Stomach (tissue), 4 donors: ENCODE measurements at regions not wholly inside any gene's neighbourhood (a gene's known extent, or its start where the extent isn't known, plus 50 kb on each side); places are given as distances from the start of the nearest gene placed in this dataset.

Experiments
- POLR2A ChIP-seq, 4 donors: fragments of 450-650 bp; IDR thresholded peaks; one replicate each; pipeline ENCODE4 v1.6.1; 2016; ENCODE audit warnings: antibody characterized with exemption in 4 of 4, control low read depth in 2 of 4, mild to moderate bottlenecking in 1 of 4, moderate library complexity in 1 of 4
- POLR2AphosphoS5 ChIP-seq, 3 donors: sonication (generic); formaldehyde crosslinking; IDR thresholded peaks; one replicate each; pipeline ENCODE4 v1.6.1; 2016; ENCODE audit warnings: antibody characterized with exemption in 3 of 3
- TF ChIP-seq, protein P1 (sequence below), 7 experiments: fragments of 450-650 bp in 4 of 7; fragments of 200-600 bp in 3 of 7; sonication (generic) in 3 of 7; IDR thresholded peaks; one replicate each; pipeline ENCODE4 v1.5.1; 2016 to 2019; ENCODE audit warnings: antibody characterized with exemption in 7 of 7, control low read depth in 2 of 7, mild to moderate bottlenecking in 1 of 7

DNA sequence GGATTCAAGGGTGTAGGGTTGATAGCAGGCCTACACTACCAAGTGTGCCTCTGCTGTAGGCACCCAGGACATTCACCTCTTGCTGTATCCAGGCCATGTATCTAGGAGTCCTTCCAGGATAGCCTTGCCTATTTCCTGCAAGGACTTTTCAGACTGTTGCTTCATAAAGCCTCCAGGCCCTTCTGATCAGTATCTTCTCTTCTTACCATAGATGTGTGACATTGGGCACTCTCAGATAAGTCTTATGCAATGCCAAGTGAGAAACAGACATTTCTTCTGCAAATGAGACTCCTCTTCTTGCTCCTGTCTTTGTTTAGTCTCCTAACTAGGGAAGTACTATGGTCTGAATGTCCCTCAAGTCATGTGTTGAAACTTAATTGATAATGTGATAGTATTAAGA, 386.8 kb downstream of the ANKRD50 start:
- TF ChIP-seq, protein P1, sequence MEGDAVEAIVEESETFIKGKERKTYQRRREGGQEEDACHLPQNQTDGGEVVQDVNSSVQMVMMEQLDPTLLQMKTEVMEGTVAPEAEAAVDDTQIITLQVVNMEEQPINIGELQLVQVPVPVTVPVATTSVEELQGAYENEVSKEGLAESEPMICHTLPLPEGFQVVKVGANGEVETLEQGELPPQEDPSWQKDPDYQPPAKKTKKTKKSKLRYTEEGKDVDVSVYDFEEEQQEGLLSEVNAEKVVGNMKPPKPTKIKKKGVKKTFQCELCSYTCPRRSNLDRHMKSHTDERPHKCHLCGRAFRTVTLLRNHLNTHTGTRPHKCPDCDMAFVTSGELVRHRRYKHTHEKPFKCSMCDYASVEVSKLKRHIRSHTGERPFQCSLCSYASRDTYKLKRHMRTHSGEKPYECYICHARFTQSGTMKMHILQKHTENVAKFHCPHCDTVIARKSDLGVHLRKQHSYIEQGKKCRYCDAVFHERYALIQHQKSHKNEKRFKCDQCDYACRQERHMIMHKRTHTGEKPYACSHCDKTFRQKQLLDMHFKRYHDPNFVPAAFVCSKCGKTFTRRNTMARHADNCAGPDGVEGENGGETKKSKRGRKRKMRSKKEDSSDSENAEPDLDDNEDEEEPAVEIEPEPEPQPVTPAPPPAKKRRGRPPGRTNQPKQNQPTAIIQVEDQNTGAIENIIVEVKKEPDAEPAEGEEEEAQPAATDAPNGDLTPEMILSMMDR (IDR thresholded peaks at IDR 0.05), result no peak
- TF ChIP-seq POLR2A (IDR thresholded peaks at IDR 0.05) (no peak), POLR2AphosphoS5 (IDR thresholded peaks at IDR 0.05) (no peak)
